ENCODE measurements at regions not wholly inside any gene's neighbourhood (a gene's known extent, or its start where the extent isn't known, plus 50 kb on each side); places are given as distances from the start of the nearest gene placed in this dataset.

DNA sequence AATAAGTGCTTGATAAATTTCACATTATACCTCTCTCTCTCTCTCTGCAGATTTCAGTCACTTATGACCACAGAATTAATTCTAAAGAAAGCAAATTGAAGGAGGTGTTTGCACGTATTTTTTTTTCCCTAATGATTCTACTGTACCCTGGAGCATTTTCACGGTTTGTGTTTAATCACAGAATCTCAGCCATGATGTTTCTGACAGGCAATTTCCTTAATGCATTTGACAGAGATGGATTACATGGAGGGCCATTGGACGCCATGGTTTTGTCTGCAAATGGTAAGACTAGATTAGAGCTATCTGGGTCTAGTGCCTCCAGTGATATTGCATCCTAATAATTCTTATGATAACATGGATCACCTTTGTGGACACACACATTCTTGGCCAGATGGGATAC, 147.5 kb upstream of the RBFOX1 start:
- DNase-seq (ENCODE audit: low read depth) = no peak

DNA sequence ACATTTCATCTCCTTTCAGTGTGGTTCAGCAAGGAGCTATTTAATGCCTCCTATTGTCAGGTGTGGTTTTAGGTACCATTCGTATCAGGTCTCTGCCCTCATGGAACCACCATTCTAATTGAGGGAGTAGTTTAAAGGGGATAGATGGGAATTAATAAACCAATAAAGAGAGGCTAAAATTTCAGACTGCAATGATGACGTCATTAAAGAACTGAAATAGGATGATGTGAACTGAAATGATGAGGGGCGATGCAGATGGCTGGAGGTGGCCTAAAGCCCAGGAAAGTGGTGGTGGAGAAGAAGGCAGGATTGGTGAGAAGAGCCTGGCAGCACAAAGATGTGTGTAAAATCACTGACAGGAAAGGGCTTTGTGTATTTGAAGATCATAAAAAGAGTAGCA, 148.9 kb upstream of the RBFOX1 start:
- no peak for DNase-seq (ENCODE audit: low read depth)

DNA sequence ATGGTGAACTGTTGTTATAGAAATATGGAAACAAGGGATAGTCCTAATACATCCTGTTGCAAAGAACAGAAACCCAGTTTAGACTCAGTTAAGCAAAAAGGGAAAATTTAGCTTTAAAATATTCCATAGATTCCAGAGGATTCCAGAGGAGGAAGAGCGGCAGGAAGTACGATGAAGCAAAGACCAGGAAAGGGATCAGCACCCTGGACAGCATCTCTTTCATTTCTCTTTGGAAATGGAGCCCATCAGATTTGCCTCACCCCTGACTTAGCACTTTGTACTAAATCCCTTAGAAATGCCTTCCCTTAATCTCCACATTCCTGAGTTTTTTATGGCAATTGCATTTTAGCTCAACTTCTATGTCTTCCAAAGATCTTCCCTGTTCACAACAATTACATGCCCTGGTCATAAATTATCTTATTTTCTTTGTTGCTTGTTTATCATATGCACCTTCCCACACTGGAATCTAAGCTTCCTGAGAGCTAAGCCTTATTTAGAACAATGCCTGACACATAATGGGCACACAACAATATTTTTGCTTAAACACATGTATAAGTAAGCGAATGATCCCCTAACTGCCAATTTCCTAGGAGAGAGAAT, 150.0 kb upstream of the RBFOX1 start:
- DNase-seq (ENCODE audit: low read depth) = no peak

DNA sequence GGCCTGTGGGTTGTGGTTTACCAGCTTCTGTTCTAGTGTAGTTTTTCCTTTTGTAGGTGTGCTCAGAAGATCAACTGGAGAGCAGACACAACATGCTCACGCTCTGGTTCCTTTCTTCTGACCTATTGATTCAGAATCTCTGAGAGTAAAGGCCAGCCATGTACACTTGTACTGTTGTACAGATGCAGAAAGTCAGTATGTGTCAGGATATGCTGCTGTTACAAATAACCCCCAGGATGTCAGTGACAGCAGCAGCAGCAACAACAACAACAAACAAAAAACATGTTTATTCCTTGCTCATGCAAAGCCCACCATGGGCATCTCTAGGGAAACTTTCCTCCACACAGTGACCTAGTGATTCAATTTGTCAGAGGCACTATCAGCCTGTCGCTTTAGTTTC, 154.8 kb upstream of the RBFOX1 start:
- no peak for DNase-seq (ENCODE audit: low read depth)

DNA sequence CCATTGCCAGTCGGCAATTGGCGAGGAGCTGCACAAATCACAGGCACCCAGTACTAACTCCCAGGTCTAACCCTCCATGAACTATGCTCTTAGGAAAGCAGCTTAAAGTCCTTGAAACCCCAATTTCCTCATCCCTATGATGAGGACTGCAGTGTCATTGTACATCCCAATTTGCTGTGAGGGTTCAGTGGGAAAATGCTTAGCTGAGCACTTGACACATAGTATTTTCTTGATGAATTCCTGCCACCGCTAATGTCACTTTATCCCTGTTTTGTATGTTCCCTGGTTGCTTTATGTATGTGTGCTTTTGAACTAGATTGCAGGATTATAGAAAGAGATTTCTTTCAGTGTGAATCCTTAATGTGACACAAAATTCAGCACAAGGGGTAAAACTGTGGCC, 161.5 kb upstream of the RBFOX1 start:
- no peak for DNase-seq (ENCODE audit: low read depth)

DNA sequence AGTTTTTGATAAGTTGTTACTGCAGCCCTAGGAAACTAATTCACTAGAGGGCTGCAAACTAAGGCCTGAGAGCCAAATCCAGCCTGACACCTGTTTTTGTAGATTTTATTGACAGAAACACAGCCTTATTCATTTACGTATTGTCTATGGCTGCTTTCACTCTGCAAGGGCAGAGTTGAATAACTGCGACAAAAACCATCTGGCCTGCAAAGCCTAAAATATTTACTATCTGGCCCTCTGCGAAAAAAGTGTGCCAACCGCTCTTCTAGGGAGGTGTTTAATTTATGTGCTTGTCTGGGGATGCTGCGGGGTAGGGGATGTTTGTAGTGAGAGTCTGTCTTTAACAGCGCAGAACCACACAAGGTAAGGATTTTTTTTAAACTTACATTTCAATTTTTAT, 165.0 kb upstream of the RBFOX1 start:
- no peak for DNase-seq (ENCODE audit: low read depth)

DNA sequence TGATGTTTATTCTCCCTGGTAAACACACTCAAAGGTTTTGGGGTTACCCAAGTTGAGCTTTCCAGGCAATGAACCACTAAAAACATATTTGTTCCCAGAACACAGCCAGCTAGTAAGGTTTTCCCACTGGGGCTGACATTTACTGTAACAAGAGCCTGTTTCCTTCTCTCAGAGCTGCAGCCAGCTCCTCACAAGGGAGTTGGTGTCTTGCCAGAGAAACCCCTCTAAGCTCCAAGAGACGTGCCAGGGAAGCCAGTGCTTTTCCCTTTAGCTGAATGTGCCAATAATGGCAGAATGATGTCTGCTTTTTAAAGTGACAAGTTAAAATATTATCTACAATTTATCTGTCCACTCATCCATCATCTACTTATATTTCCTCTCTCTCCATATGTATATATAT, 170.8 kb upstream of the RBFOX1 start:
- no peak for DNase-seq (ENCODE audit: low read depth)

DNA sequence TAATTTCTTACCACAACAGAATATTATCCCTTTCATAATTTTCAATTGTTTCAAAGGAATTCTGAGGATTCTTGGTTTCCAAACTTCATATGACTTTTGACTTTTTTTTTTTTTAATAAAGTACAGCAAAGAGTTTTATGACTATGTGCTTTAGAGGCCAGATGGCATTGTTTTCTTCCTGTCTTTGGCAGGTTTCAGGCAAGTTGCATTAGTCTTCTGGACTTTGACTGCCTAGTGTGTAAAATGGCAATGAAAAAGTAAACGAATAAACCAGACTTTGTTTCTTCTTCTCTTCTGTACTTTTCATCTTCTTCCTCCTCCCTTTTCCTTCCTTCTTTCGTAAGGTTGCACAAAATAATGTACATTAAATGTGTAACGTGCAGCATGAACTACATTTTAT, 172.6 kb upstream of the RBFOX1 start:
- DNase-seq (ENCODE audit: low read depth) = no peak

DNA sequence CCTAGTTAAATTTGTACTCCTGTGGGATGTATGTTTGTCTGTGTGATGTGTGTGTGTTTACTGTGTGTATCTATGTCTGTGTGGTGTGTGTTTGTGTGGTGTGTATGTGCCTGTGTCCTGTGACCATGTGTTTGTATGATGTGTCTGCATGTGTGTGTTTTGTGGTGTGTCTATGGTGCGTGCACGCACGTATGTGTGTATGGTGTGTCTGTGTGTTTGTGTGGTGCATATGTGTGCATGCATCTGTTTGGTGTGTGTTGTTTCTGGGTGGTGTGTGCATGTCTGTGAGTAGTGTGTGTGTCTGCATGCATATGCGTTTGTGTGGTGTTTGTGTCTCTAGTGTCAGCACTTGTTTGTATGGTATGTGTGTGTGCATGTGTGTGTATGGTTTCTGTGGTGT, 174.2 kb upstream of the RBFOX1 start:
- no peak for DNase-seq (ENCODE audit: low read depth)

DNA sequence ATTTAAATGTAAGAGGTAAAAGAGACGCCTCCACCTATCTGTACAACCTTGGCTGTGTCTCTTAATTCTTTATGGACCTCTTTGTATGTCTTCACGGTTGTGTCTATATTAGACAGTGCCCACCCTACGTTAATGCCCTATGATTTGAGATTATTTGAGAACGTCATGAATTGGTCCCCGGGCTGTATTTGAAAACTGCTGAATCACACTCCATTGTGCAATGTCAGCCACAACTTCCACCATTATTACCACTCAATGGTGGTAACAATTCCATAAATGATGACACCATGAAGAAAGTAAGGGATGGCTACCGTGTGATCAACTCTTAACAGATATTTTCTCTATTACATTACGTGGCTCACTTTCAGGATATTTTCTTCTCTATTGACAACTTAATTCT, 182.4 kb upstream of the RBFOX1 start:
- no peak for DNase-seq (ENCODE audit: low read depth)

DNA sequence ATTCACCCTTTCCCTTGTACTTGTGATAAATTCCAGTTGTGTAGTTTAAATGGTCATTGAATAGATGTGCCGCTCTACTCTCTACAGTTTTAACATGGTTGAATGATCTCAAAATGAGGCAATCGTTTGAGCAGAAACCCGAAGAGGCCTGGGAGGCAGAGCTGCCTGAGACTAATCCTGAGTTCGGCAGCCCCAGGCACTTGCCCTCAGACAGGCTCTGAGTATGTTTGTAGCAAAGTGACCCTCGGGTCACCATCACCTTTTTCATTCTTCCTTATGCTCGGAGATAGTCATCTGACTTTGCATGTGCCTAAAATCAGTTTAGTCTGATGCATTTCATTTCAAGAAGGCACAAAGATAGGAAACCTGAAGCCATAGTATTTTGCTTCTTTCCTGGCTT, 184.0 kb upstream of the RBFOX1 start:
- DNase-seq (ENCODE audit: low read depth) = no peak

DNA sequence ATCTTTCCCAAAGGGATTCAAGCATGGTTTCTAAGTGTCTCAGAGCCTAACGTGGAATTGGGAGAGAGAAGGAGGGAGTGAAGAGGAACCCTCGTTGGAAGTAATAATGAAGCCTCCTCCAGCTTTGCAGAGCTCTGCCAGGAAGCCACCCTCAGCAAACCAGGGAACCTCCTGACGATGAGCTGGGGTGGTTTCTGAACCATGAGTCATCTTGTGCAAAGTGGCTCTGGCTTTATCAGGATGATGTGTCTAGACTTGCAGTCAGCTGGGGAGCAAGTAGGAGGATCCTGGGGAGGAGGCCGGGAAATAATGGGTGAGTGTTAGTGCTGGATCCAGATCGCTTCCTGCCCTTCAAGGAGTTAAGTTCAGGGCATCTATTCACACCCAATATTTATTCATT, 191.7 kb upstream of the RBFOX1 start:
- no peak for DNase-seq (ENCODE audit: low read depth)

DNA sequence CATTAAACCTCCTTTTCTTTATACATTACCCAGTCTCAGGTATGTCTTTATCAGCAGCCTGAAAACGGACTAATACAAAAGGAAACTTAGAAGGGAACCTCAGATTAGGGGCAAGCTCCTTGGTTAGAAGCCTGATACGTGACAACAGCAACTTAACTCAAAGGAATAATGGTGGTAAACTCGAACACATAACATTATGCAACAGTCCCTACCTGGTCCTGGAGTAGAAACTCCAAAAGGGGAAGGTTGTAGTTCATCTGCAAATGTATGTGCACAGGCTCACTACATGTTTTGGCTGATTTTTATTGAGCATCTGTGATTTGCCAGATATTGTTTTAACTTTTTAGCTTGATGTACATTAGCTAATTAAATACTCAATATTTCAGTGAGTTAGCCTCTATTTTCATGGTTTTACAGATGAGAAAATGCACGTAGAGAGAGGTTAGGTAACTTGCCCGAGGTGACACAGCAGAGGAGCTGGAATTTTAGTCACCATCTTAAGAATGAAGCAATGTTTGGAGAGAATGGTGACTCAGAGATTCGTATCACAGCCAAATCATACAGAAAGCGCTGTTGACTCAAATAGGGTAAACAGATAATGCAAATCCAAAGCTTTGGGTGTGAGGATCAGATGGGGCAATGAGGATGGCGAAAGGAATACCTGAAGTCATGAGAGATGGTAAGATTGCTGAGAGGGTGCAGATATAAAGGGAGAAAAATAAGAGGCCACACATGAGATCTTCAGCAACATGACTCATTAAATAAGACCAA, 194.9 kb upstream of the RBFOX1 start:
- no peak for DNase-seq (ENCODE audit: low read depth)

DNA sequence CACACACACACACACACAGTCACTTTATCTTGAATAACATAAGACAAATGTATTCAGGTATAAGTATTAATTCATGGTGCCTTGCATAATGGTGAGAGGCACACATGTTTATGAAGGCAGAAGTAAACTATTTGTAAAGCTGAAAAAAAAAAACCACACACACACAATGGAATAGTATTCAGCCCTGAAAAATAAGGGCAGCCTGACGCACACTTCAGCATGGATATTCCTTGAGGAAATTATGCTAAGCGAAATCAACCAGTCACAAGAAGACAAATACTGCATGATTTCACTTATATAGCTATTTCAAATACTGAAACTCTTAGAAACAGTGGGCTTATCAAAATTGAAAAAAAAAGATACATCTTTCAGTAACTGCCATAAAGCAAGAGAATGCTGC, 200.2 kb upstream of the RBFOX1 start:
- DNase-seq (ENCODE audit: low read depth) = no peak

DNA sequence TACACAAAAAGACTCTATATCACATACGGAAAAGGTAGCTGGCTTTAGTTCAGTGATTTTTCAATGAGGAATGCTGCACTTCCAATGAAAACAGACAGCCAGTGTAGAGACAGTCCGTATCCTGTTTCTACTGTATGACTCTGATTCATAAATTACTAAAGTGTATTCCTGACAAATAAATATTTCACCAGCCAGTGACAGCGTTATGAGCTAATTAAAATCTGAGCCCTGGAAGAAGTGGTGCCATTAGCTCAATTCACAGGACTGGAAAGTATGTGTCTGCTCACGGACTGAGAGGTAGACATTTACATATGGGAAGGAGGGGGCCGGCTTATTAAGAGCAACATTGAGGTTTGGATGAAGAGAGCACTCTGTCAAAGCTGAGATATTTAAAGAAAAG, 207.9 kb upstream of the RBFOX1 start:
- DNase-seq (ENCODE audit: low read depth) = no peak

DNA sequence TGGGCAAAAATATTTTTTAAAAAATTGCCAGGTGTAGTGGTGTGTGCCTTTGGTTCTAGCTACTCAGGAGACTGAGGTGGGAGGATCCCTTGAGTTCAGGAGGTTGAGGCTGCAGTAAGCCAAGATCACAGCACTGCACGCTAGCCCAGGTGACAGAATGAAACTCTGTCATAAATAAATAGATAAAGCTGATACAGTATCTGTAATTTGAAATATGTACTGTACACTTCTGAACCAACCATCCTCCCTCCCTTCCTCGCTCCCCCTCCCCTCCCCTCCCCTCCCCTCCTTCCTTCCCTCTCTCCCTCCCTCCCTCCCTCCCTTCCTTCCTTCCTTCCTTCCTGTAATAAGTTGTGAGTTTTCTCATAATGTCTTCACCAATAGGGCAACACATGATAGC, 208.4 kb upstream of the RBFOX1 start:
- DNase-seq (ENCODE audit: low read depth) = no peak

DNA sequence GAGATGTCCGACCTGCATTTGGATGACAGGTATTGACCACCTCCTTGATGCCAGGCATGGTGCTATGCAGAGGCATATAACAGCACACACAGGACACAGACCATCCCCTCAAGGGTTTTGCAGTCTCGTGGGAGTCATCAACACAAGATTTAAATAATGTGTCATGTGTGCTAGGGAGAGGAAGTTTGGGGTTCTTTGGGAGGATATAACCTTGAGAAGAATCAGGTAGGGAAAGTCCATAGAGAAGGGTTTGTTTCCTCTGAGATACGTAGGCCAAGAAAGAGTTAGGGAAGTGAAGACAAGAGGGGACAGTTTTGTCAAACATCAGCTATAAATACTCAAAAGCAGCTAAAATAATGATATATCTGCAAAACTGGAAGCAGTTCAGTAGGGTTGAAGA, 215.9 kb upstream of the RBFOX1 start:
- no peak for DNase-seq (ENCODE audit: low read depth)

DNA sequence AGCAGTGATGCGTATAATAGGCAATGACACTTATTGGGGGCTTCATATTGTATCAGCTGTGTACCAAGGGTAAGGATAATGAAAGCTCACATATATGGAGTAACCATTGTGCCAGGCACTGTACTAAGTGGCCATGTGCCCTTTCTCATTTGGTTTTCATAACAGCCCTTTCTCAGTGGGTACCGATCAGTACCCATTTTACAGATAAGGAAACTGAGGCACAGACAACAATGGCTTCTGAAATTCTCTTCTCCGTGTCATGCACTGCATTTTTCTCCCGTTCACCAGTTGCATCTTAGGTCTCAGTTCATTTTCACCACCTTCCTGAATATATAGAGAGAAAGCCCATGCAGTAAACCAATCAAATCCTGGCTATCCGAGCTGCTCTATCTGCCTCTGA, 216.7 kb upstream of the RBFOX1 start:
- no peak for DNase-seq (ENCODE audit: low read depth)

DNA sequence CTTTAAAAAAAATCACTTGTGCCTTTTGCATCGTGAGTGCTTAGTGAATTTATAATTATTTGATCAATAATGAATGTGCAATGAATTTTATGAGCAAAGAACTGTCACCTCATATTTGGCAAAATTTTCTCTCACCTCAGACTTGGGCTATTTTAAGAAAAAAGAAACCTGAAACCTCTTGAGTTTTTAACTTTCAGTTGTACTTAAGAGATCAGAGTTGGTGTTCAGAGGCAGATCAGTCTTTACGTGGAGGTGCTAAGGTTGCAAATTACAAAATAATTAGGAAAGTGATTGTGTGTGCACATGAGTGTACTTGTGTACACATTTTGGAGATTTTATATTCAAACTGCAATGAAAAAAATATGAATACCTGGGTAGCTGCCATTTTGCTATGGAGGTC, 218.7 kb upstream of the RBFOX1 start:
- DNase-seq (ENCODE audit: low read depth) = no peak

DNA sequence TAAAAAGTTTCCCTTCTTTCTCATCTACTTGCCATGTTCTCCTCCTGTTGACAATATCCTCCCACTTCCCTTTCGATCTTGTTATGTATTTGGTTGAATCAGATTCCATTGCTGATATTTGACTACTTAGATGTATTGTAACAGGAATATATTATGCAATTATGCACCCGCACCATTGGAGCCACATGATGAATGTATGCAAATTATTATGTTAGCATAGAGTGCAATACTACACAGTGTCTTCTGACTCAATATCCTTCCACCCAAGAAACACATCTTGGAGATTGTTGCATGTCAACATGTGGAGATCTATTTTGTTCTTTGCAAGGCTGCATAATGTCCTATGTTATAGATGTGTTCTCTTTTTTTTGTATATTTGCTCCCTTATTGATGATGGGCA, 219.2 kb upstream of the RBFOX1 start:
- DNase-seq (ENCODE audit: low read depth) = no peak

DNA sequence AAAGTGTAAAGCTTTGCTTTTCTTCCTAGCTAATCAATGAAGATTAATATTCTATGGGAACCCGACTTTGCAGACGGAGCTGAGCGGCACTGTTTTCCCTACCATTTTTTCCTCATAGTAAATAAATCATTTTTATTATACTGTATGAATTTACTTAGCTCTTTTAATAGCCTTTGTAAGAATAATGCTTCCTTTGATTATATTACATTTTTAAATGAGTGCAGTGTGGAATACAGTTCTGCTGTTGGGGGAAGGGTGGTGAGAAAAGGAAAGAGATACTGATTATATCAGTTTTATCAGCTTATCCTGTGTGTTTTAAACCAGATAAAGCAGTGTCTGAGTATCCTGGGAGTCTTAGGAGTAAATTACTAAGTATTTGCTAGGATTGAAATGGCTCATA, 221.4 kb upstream of the RBFOX1 start:
- DNase-seq (ENCODE audit: low read depth) = no peak

DNA sequence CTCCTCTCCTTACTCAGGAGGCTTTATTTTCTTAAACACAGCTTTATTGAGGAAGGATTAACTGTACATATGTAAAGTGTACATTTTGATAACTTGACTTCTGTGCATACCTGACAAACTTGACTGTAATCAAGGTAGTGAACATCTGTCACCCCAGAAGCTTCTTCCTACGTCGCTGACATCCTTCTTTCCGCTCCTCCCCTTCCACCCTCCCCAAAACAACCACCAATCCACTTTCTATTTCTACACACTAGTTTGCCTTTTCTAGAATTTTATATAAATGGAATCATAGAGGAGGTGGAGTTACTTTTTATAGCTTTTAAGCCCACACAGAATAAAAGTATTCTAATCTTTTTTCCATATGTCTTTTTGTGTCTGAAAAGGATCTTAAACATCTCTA, 225.2 kb upstream of the RBFOX1 start:
- DNase-seq (ENCODE audit: low read depth) = no peak

DNA sequence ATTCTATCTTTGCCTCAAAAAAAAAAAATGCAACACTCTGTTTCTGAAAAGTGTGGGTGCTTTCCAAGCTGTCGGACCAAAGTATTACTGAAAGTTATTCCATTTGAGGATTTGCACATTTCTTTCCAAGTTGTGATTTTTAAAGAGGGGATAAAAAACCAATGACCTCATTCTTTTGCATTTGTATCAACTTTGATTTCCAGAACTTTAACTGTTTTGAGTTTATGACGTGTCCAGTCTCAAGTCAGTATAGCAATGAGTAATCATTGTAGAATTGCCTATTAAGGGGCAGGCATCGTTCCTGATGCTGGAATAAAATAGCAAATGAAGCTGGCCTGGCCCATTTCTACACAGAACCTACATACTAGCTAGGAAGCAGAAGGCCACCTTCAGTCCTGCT, 229.6 kb upstream of the RBFOX1 start:
- no peak for DNase-seq (ENCODE audit: low read depth)

DNA sequence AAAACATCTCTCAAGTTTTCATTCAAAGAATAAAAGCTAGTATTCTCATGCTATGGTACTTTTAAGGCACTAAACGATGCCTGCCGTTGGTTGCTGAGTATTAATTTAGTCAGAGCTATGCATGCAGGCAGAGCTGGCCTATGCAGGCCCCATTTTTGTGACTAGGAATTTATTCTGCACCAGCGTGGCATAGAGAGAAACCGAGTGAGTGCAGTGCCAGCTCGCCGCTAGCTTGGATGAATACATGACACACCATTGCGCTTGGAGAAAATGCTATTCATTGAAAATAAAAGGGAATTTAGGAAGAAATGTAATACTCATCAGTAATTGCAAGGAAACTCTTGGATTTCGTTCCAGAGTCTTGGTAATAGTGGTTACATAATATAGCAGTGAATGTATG, 231.6 kb upstream of the RBFOX1 start:
- DNase-seq (ENCODE audit: low read depth) = no peak

Data from stimulated activated CD8-positive, alpha-beta memory T cell treated with anti-CD3 and anti-CD28 coated beads, Interleukin-15, amount 100 ng/mL, for 24 hours (primary cell).